Osteoblast (primary cell): ENCODE measurements at regions not wholly inside any gene's neighbourhood (a gene's known extent, or its start where the extent isn't known, plus 50 kb on each side); places are given as distances from the start of the nearest gene placed in this dataset.

Experiments used
- DNase-seq: peaks from one replicate; pipeline ENCODE4 v3.0.0; 2011; ENCODE audit warnings: low spot score, mixed read lengths; ENCODE audit not compliant: insufficient read length; ENCODE audit errors: missing footprints
- H2AFZ ChIP-seq: 2 replicates; pipeline ENCODE4 v1.6.0; 2011; ENCODE audit warnings: mild to moderate bottlenecking, low read length
- H3K27ac ChIP-seq: 2 replicates; pipeline ENCODE4 v1.5.1; 2011; ENCODE audit warnings: mild to moderate bottlenecking, low read depth, low read length, moderate library complexity
- H3K27me3 ChIP-seq: 2 replicates; pipeline ENCODE4 v1.6.0; 2012; ENCODE audit warnings: mild to moderate bottlenecking, control low read depth, inconsistent platforms, low read length, moderate library complexity; ENCODE audit not compliant: insufficient read depth
- H3K36me3 ChIP-seq: 2 replicates; pipeline ENCODE4 v1.5.1; 2011; ENCODE audit warnings: mild to moderate bottlenecking, low read length, control low read depth, moderate library complexity; ENCODE audit not compliant: insufficient read depth
- H3K4me1 ChIP-seq: 2 replicates; pipeline ENCODE4 v1.5.1; 2011; ENCODE audit warnings: mild to moderate bottlenecking, low read length, control low read depth, moderate library complexity; ENCODE audit not compliant: insufficient read depth
- H3K4me2 ChIP-seq: 2 replicates; pipeline ENCODE4 v1.6.0; 2011; ENCODE audit warnings: mild to moderate bottlenecking, low read length; ENCODE audit not compliant: insufficient read depth
- H3K4me3 ChIP-seq: fragments of 200-600 bp; sonication (generic); 3 replicates; pipeline ENCODE4 v1.5.1; 2012; ENCODE audit warnings: mild to moderate bottlenecking, low read length, inconsistent platforms; ENCODE audit not compliant: insufficient read depth
- H3K79me2 ChIP-seq: 2 replicates; pipeline ENCODE4 v1.6.0; 2012; ENCODE audit warnings: mild to moderate bottlenecking, low read length, control low read depth, inconsistent platforms; ENCODE audit not compliant: insufficient read depth
- H3K9me3 ChIP-seq: 2 replicates; pipeline ENCODE4 v1.5.1; 2011; ENCODE audit warnings: low read depth, low read length, control low read depth
- H4K20me1 ChIP-seq: 2 replicates; pipeline ENCODE4 v1.6.0; 2012; ENCODE audit warnings: mild to moderate bottlenecking, low read length, control low read depth; ENCODE audit not compliant: insufficient read depth
- CTCF ChIP-seq: IDR thresholded peaks from 2 replicates; pipeline ENCODE4 v1.5.1; 2011; ENCODE audit warnings: mild to moderate bottlenecking, low read depth, low read length, moderate library complexity; ENCODE audit errors: extremely low read depth

GRCh38 chr10:20406281-20407104 is 490.6 kb downstream of the NEBL start:
- H4K20me1 ChIP-seq, result no peaks in the 10 kb centered on the region

GRCh38 chr10:20405761-20406160 is 491.4 kb downstream of the NEBL start:
- no peak overlapping the region for H3K4me2 ChIP-seq
- no peaks in the 10 kb centered on the region for H3K36me3 ChIP-seq
- H3K4me3 ChIP-seq, result no peak overlapping the region
- no peaks in the 10 kb centered on the region for H3K4me1 ChIP-seq
- H3K79me2 ChIP-seq, result no peaks in the 10 kb centered on the region
- no peaks in the 10 kb centered on the region for H3K9me3 ChIP-seq
- TF ChIP-seq CTCF, result no peak
- H2AFZ ChIP-seq, result no peak overlapping the region
- H3K27ac ChIP-seq, result no peak overlapping the region
- no peaks in the 10 kb centered on the region for H3K27me3 ChIP-seq
- no peaks in the 10 kb centered on the region for H4K20me1 ChIP-seq
- DNase-seq, result no peak

More at GRCh38 chr10:20406281-20407104, 490.6 kb downstream of the NEBL start:
- no peak for TF ChIP-seq CTCF
- Histone ChIP-seq H2AFZ (no peak overlapping the region), H3K4me1 (no peaks in the 10 kb centered on the region), H3K9me3 (no peaks in the 10 kb centered on the region), H3K79me2 (no peaks in the 10 kb centered on the region), H3K36me3 (no peaks in the 10 kb centered on the region), H3K27ac (no peak overlapping the region), H3K4me3 (no peak overlapping the region), H3K4me2 (no peak overlapping the region), H3K27me3 (no peaks in the 10 kb centered on the region)
- DNase-seq, result no peak

- no peak for DNase-seq
- no peak for TF ChIP-seq CTCF
- no peaks in the 10 kb centered on the region for H4K20me1 ChIP-seq
- no peak overlapping the region for H3K4me3 ChIP-seq
- no peaks in the 10 kb centered on the region for H3K79me2 ChIP-seq
- no peaks in the 10 kb centered on the region for H3K9me3 ChIP-seq
- no peaks in the 10 kb centered on the region for H3K36me3 ChIP-seq
- no peak overlapping the region for H2AFZ ChIP-seq
- H3K27me3 ChIP-seq, result no peaks in the 10 kb centered on the region
- H3K4me1 ChIP-seq, result no peaks in the 10 kb centered on the region
- H3K27ac ChIP-seq, result no peak overlapping the region
- no peak overlapping the region for H3K4me2 ChIP-seq
These were observed 492.1 kb downstream of the NEBL start for GRCh38 chr10:20405050-20405449.

GRCh38 chr10:20399772-20400171 is 497.3 kb downstream of the NEBL start:
- no peaks in the 10 kb centered on the region for H3K79me2 ChIP-seq
- no peak overlapping the region for H3K4me2 ChIP-seq
- no peak for TF ChIP-seq CTCF
- H3K9me3 ChIP-seq, result no peaks in the 10 kb centered on the region
- no peaks in the 10 kb centered on the region for H3K4me1 ChIP-seq
- H4K20me1 ChIP-seq, result no peaks in the 10 kb centered on the region
- no peak for DNase-seq
- H3K36me3 ChIP-seq, result no peaks in the 10 kb centered on the region
- no peak overlapping the region for H3K4me3 ChIP-seq
- H3K27ac ChIP-seq, result no peak overlapping the region
- no peaks in the 10 kb centered on the region for H3K27me3 ChIP-seq
- H2AFZ ChIP-seq, result no peak overlapping the region
